ENCODE measurements at regions not wholly inside any gene's neighbourhood (a gene's known extent, or its start where the extent isn't known, plus 50 kb on each side); places are given as distances from the start of the nearest gene placed in this dataset.

GRCh38 chr20:52760791-52761190 is 211.4 kb upstream of the TSHZ2 start (continued):
- TF ChIP-seq CTCF (IDR thresholded peaks at IDR 0.05; ENCODE audit: poor library complexity, severe bottlenecking) (no peak), MXI1 (conservative IDR thresholded peaks at IDR 0.05; ENCODE audit: poor library complexity, severe bottlenecking) (no peak), TAF1 (IDR thresholded peaks at IDR 0.05; ENCODE audit: low read depth) (no peak)

GRCh38 chr20:52757411-52757810 is 214.7 kb upstream of the TSHZ2 start:
- Histone ChIP-seq H3K4me3 (ENCODE audit: low read length) (no peak overlapping the region), H4K20me1 (ENCODE audit: insufficient read depth) (no peaks in the 10 kb centered on the region)
- TF ChIP-seq SMC3 (conservative IDR thresholded peaks at IDR 0.05; ENCODE audit: poor library complexity) (no peak), EZH2 (IDR thresholded peaks at IDR 0.05; ENCODE audit: borderline replicate concordance, insufficient read depth, low read length, poor library complexity, severe bottlenecking) (no peak), TAF1 (IDR thresholded peaks at IDR 0.05; ENCODE audit: low read depth) (no peak), POLR2AphosphoS5 (IDR thresholded peaks at IDR 0.05) (no peak), MXI1 (conservative IDR thresholded peaks at IDR 0.05; ENCODE audit: poor library complexity, severe bottlenecking) (no peak), RAD21 (conservative IDR thresholded peaks at IDR 0.05) (no peak), EP300 (conservative IDR thresholded peaks at IDR 0.05; ENCODE audit: poor library complexity, severe bottlenecking) (no peak), CTCF (IDR thresholded peaks at IDR 0.05; ENCODE audit: poor library complexity, severe bottlenecking) (no peak)
- TF ChIP-seq, protein P1, sequence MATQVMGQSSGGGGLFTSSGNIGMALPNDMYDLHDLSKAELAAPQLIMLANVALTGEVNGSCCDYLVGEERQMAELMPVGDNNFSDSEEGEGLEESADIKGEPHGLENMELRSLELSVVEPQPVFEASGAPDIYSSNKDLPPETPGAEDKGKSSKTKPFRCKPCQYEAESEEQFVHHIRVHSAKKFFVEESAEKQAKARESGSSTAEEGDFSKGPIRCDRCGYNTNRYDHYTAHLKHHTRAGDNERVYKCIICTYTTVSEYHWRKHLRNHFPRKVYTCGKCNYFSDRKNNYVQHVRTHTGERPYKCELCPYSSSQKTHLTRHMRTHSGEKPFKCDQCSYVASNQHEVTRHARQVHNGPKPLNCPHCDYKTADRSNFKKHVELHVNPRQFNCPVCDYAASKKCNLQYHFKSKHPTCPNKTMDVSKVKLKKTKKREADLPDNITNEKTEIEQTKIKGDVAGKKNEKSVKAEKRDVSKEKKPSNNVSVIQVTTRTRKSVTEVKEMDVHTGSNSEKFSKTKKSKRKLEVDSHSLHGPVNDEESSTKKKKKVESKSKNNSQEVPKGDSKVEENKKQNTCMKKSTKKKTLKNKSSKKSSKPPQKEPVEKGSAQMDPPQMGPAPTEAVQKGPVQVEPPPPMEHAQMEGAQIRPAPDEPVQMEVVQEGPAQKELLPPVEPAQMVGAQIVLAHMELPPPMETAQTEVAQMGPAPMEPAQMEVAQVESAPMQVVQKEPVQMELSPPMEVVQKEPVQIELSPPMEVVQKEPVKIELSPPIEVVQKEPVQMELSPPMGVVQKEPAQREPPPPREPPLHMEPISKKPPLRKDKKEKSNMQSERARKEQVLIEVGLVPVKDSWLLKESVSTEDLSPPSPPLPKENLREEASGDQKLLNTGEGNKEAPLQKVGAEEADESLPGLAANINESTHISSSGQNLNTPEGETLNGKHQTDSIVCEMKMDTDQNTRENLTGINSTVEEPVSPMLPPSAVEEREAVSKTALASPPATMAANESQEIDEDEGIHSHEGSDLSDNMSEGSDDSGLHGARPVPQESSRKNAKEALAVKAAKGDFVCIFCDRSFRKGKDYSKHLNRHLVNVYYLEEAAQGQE (IDR thresholded peaks at IDR 0.05; ENCODE audit: borderline replicate concordance): no peak

DNA sequence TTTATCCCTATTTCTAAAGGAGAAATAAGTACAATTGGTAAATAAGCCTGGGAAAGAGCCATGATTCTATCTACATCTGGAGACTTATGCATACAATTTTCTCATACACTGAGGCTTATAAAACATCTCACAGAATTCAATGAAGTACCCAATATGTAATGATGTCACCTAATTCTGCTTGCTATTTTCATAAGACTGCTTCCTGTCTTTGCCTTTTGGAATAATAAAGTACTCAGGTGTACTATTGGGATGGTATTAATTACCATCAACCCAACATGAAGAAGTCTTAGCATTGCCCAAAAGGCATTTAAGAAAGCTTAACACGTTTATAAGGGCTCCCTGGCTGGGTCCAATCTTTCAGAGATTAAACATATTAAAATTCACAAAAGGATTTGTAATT is 216.4 kb upstream of the TSHZ2 start:
- Histone ChIP-seq H4K20me1 (ENCODE audit: insufficient read depth) (no peaks in the 10 kb centered on the region), H3K36me3 (ENCODE audit: insufficient read depth, low read length) (no peaks in the 10 kb centered on the region), H3K27ac (ENCODE audit: low read length) (no peak overlapping the region), H2AFZ (ENCODE audit: low read depth, low read length) (no peak overlapping the region), H3K27me3 (ENCODE audit: insufficient read depth, low read depth, low read length) (no peaks in the 10 kb centered on the region), H3K9me2 (ENCODE audit: insufficient read depth, low read length) (no peaks in the 10 kb centered on the region), H3K9ac (ENCODE audit: low read length) (no peak overlapping the region), H3K4me2 (ENCODE audit: low read length) (no peak overlapping the region), H3K4me3 (ENCODE audit: low read length) (no peak overlapping the region), H3K79me2 (replicated peaks; ENCODE audit: insufficient read depth, low read length) (no peaks in the 10 kb centered on the region), H3F3A (ENCODE audit: insufficient read depth, low read length, poor library complexity, severe bottlenecking) (no peaks in the 10 kb centered on the region), H3K9me3 (ENCODE audit: low read length) (no peaks in the 10 kb centered on the region)
- TF ChIP-seq MXI1 (conservative IDR thresholded peaks at IDR 0.05; ENCODE audit: poor library complexity, severe bottlenecking) (no peak), EP300 (conservative IDR thresholded peaks at IDR 0.05; ENCODE audit: poor library complexity, severe bottlenecking) (no peak), POLR2AphosphoS5 (IDR thresholded peaks at IDR 0.05) (no peak), SMC3 (conservative IDR thresholded peaks at IDR 0.05; ENCODE audit: poor library complexity) (no peak), CTCF (IDR thresholded peaks at IDR 0.05; ENCODE audit: poor library complexity, severe bottlenecking) (no peak), TAF1 (IDR thresholded peaks at IDR 0.05; ENCODE audit: low read depth) (no peak), RAD21 (conservative IDR thresholded peaks at IDR 0.05) (no peak), EZH2 (IDR thresholded peaks at IDR 0.05; ENCODE audit: borderline replicate concordance, insufficient read depth, low read length, poor library complexity, severe bottlenecking) (no peak)
- TF ChIP-seq, protein P1 (IDR thresholded peaks at IDR 0.05; ENCODE audit: borderline replicate concordance): no peak

More at GRCh38 chr20:52757411-52757810, 214.7 kb upstream of the TSHZ2 start:
- no peaks in the 10 kb centered on the region for H3K27me3 ChIP-seq (ENCODE audit: insufficient read depth, low read depth, low read length)
- H3K9me3 ChIP-seq (ENCODE audit: low read length): no peaks in the 10 kb centered on the region
- no peaks in the 10 kb centered on the region for H3K36me3 ChIP-seq (ENCODE audit: insufficient read depth, low read length)
- H3K9me2 ChIP-seq (ENCODE audit: insufficient read depth, low read length): no peaks in the 10 kb centered on the region
- no peaks in the 10 kb centered on the region for H3F3A ChIP-seq (ENCODE audit: insufficient read depth, low read length, poor library complexity, severe bottlenecking)
- no peak overlapping the region for H3K9ac ChIP-seq (ENCODE audit: low read length)
- no peak overlapping the region for H3K4me2 ChIP-seq (ENCODE audit: low read length)
- H3K27ac ChIP-seq (ENCODE audit: low read length): no peak overlapping the region
- no peak overlapping the region for H2AFZ ChIP-seq (ENCODE audit: low read depth, low read length)
- no peaks in the 10 kb centered on the region for H3K79me2 ChIP-seq (replicated peaks; ENCODE audit: insufficient read depth, low read length)
